IMR-90 (cell line): ENCODE measurements at regions not wholly inside any gene's neighbourhood (a gene's known extent, or its start where the extent isn't known, plus 50 kb on each side); places are given as distances from the start of the nearest gene placed in this dataset.

Experiments used
- ATAC-seq: fragments of 200-7000 bp; cut with Tn5 transposase; 2 replicates; pipeline ENCODE4 v1.9.1; 2020; ENCODE audit warnings: low read depth, mild to moderate bottlenecking, moderate library complexity
- BruUV-seq: library from RNA; stranded (reverse); fragments of 400-500 nt; replicated peaks from 2 replicates; lab custom pipeline; 2021; lab: Mats Ljungman, UMichigan
- CTCF ChIA-PET: fragments of 300-600 bp; formaldehyde crosslinking; extraction: SDS; loops from one replicate; lab custom pipeline; 2021; ENCODE audit warnings: antibody characterized with exemption; lab: Yijun Ruan, JAX
- POLR2A ChIA-PET: fragments of 300-600 bp; sonication (Branson Sonifier 250); formaldehyde crosslinking; loops from one replicate; lab custom pipeline; 2022; ENCODE audit warnings: antibody characterized with exemption; ENCODE audit not compliant: unreplicated experiment; lab: Charles Lee
- DNase-seq: peaks from one replicate; pipeline ENCODE4 v3.0.0; 2013
- H2AFZ ChIP-seq: replicated peaks from 2 replicates; pipeline ENCODE3; 2013; ENCODE audit warnings: low read length, mild to moderate bottlenecking; ENCODE audit not compliant: poor library complexity
- H2AK5ac ChIP-seq: 2 replicates; pipeline ENCODE4 v1.6.1; 2013; ENCODE audit warnings: low read depth, low read length, inconsistent platforms
- H2AK9ac ChIP-seq: replicated peaks from 2 replicates; pipeline ENCODE3; 2013; ENCODE audit warnings: mild to moderate bottlenecking, low read depth, low read length, moderate library complexity; ENCODE audit not compliant: poor library complexity
- H2BK120ac ChIP-seq: 2 replicates; pipeline ENCODE4 v1.6.1; 2013; ENCODE audit warnings: low read depth, low read length, inconsistent platforms
- H2BK15ac ChIP-seq: 3 replicates; pipeline ENCODE4 v1.6.1; 2013; ENCODE audit warnings: low read depth, low read length, inconsistent platforms
- H2BK20ac ChIP-seq: 2 replicates; pipeline ENCODE4 v1.6.1; 2013; ENCODE audit warnings: low read depth, mild to moderate bottlenecking, inconsistent platforms, low read length, moderate library complexity
- H2BK5ac ChIP-seq: 2 replicates; pipeline ENCODE4 v1.6.1; 2013; ENCODE audit warnings: mild to moderate bottlenecking, low read depth, low read length, inconsistent platforms; ENCODE audit not compliant: poor library complexity, severe bottlenecking
- H3K14ac ChIP-seq: replicated peaks from 2 replicates; pipeline ENCODE4 v1.6.1; 2013; ENCODE audit warnings: low read depth, low read length, inconsistent platforms
- H3K18ac ChIP-seq: 2 replicates; pipeline ENCODE4 v1.6.1; 2013; ENCODE audit warnings: low read depth, low read length, control low read depth
- H3K23ac ChIP-seq: 2 replicates; pipeline ENCODE4 v1.6.1; 2013; ENCODE audit warnings: low read depth, low read length, inconsistent platforms
- H3K27ac ChIP-seq: 2 replicates; pipeline ENCODE4 v1.5.1; 2013; ENCODE audit warnings: mild to moderate bottlenecking, control low read depth, low read length; ENCODE audit not compliant: insufficient read depth
- H3K27me3 ChIP-seq: 2 replicates; pipeline ENCODE4 v1.6.1; 2013; ENCODE audit warnings: low read length; ENCODE audit not compliant: control insufficient read depth, insufficient read depth
- H3K36me3 ChIP-seq: 2 replicates; pipeline ENCODE4 v1.6.1; 2013; ENCODE audit warnings: low read length, mixed read lengths; ENCODE audit not compliant: control insufficient read depth, insufficient read depth
- H3K4ac ChIP-seq: 2 replicates; pipeline ENCODE4 v1.6.1; 2013; ENCODE audit warnings: low read depth, low read length, inconsistent platforms
- H3K4me1 ChIP-seq: 2 replicates; pipeline ENCODE4 v1.6.1; 2013; ENCODE audit warnings: low read length, mixed read lengths; ENCODE audit not compliant: control insufficient read depth, insufficient read depth
- H3K4me2 ChIP-seq: 2 replicates; pipeline ENCODE4 v1.6.1; 2013; ENCODE audit warnings: low read depth, mild to moderate bottlenecking, control low read depth, low read length, moderate library complexity
- H3K4me3 ChIP-seq: 2 replicates; pipeline ENCODE4 v1.5.1; 2013; ENCODE audit warnings: low read depth, mild to moderate bottlenecking, control low read depth, low read length, moderate library complexity; ENCODE audit not compliant: insufficient read depth
- H3K56ac ChIP-seq: 2 replicates; pipeline ENCODE4 v1.6.1; 2013; ENCODE audit warnings: low read length, inconsistent platforms; ENCODE audit not compliant: insufficient read depth; ENCODE audit errors: extremely low read depth
- H3K79me1 ChIP-seq, 2 experiments: 2 replicates each; pipeline ENCODE4 v1.6.1; 2013; ENCODE audit warnings: low read length in 2 of 2, inconsistent platforms in 1 of 2, low read depth in 1 of 2
- H3K9ac ChIP-seq: 2 replicates; pipeline ENCODE4 v1.6.1; 2013; ENCODE audit warnings: low read depth, low read length, control low read depth
- H3K9me1 ChIP-seq: 2 replicates; pipeline ENCODE4 v1.6.1; 2013; ENCODE audit warnings: low read length, inconsistent platforms; ENCODE audit not compliant: insufficient read depth
- H3K9me3 ChIP-seq: 2 replicates; pipeline ENCODE4 v1.6.1; 2013; ENCODE audit warnings: low read length; ENCODE audit not compliant: control insufficient read depth, insufficient read depth
- H4K20me1 ChIP-seq: 2 replicates; pipeline ENCODE4 v1.6.1; 2013; ENCODE audit warnings: low read length, inconsistent platforms; ENCODE audit not compliant: insufficient read depth
- H4K5ac ChIP-seq: 2 replicates; pipeline ENCODE4 v1.6.1; 2013; ENCODE audit warnings: mild to moderate bottlenecking, low read depth, low read length, control low read depth
- H4K8ac ChIP-seq, 2 experiments: 2 replicates each; pipeline ENCODE4 v1.6.1; 2013; ENCODE audit warnings: low read depth in 2 of 2, low read length in 2 of 2, control low read depth in 1 of 2, inconsistent platforms in 1 of 2
- H4K91ac ChIP-seq: 2 replicates; pipeline ENCODE4 v1.6.1; 2013; ENCODE audit warnings: low read depth, low read length, inconsistent platforms; ENCODE audit not compliant: insufficient read depth
- BHLHE40 ChIP-seq: fragments of 150-350 bp; IDR thresholded peaks from 2 replicates; pipeline ENCODE4 v1.6.1; 2016; ENCODE audit warnings: mild to moderate bottlenecking, low read depth, low read length
- CEBPB ChIP-seq: IDR thresholded peaks from 2 replicates; pipeline ENCODE4 v1.6.1; 2012; ENCODE audit warnings: low read depth, low read length, improper control_type of control experiment
- CHD1 ChIP-seq: IDR thresholded peaks from 2 replicates; pipeline ENCODE4 v1.6.1; 2012; ENCODE audit warnings: low read depth, low read length, improper control_type of control experiment
- CTCF ChIP-seq: conservative IDR thresholded peaks from 2 replicates; pipeline ENCODE4 v1.5.1; 2012; ENCODE audit warnings: mild to moderate bottlenecking, low read depth, low read length, improper control_type of control experiment
- ELK1 ChIP-seq: fragments of 150-350 bp; IDR thresholded peaks from 2 replicates; pipeline ENCODE4 v1.6.1; 2016; ENCODE audit warnings: low read depth, mild to moderate bottlenecking, low read length, moderate library complexity, borderline replicate concordance
- FOS ChIP-seq: fragments of 150-350 bp; IDR thresholded peaks from 2 replicates; pipeline ENCODE4 v1.6.1; 2016; ENCODE audit warnings: low read depth, low read length
- MAFK ChIP-seq: IDR thresholded peaks from 2 replicates; pipeline ENCODE4 v1.6.1; 2012; ENCODE audit warnings: low read depth, low read length, improper control_type of control experiment
- MAZ ChIP-seq: IDR thresholded peaks from 2 replicates; pipeline ENCODE4 v1.6.1; 2012; ENCODE audit warnings: low read depth, mild to moderate bottlenecking, low read length, improper control_type of control experiment, moderate library complexity, borderline replicate concordance
- MXI1 ChIP-seq: IDR thresholded peaks from 2 replicates; pipeline ENCODE4 v1.6.1; 2012; ENCODE audit warnings: low read depth, mild to moderate bottlenecking, low read length, moderate library complexity, borderline replicate concordance
- NFE2L2 ChIP-seq: fragments of 150-350 bp; IDR thresholded peaks from 2 replicates; pipeline ENCODE4 v1.6.1; 2016; ENCODE audit warnings: low read depth, mild to moderate bottlenecking, low read length
- POLR2A ChIP-seq: IDR thresholded peaks from 2 replicates; pipeline ENCODE4 v1.6.1; 2012; ENCODE audit warnings: mild to moderate bottlenecking, low read depth, low read length
- RAD21 ChIP-seq: IDR thresholded peaks from 2 replicates; pipeline ENCODE4 v1.6.1; 2012; ENCODE audit warnings: low read length, improper control_type of control experiment
- RCOR1 ChIP-seq: IDR thresholded peaks from 2 replicates; pipeline ENCODE4 v1.6.1; 2012; ENCODE audit warnings: mild to moderate bottlenecking, low read length, improper control_type of control experiment; ENCODE audit not compliant: insufficient replicate concordance
- RFX5 ChIP-seq: IDR thresholded peaks from 2 replicates; pipeline ENCODE4 v1.8.0; 2012; ENCODE audit warnings: low read depth, mild to moderate bottlenecking, low read length, moderate library complexity
- SMC3 ChIP-seq: fragments of 150-350 bp; IDR thresholded peaks from 2 replicates; pipeline ENCODE4 v1.6.1; 2016; ENCODE audit warnings: low read depth, mild to moderate bottlenecking, antibody characterized with exemption, low read length, moderate library complexity
- USF2 ChIP-seq: fragments of 150-350 bp; IDR thresholded peaks from 2 replicates; pipeline ENCODE4 v1.6.1; 2017; ENCODE audit warnings: mild to moderate bottlenecking, antibody characterized with exemption, low read length, low read depth
- WGBS, 2 experiments: methylation state at CpG; one replicate each; pipeline versions ENCODE4 v1.1.5 to v1.1.7; 2013; ENCODE audit warnings: missing lambda C conversion rate in 2 of 2; ENCODE audit not compliant: insufficient read length in 1 of 2; ENCODE audit errors: extremely low coverage in 2 of 2; 5-methylcytosine and 5-hydroxymethylcytosine counted together
- dilution Hi-C: fragments of 300-500 bp; cut with HindIII; formaldehyde crosslinking; loops from one replicate; pipeline ENCODE4 v1.14.3; 2018; ENCODE audit warnings: low sequenced_read_pairs; ENCODE audit not compliant: unreplicated experiment
- in situ Hi-C: fragments of 300-500 bp; cut with MboI; formaldehyde crosslinking; loops from 3 replicates; pipeline ENCODE4 v1.14.3; 2019; ENCODE audit warnings: low sequenced_read_pairs, inconsistent platforms, mixed read lengths
- intact Hi-C: fragments of 100-400 bp; cut with micrococcal nuclease; formaldehyde crosslinking; loops from 2 replicates; pipeline ENCODE4 v1.10.0; 2022

GRCh38 chr4:92253550-92253949, 50.2 kb upstream of the GRID2 start:
- Histone ChIP-seq H3K18ac (no peak overlapping the region), H3K4me2 (no peak overlapping the region), H4K8ac (no peak overlapping the region), H2AFZ (no peak overlapping the region), H3K4me3 (no peak overlapping the region), H2BK20ac (no peak overlapping the region), H3K23ac (no peak overlapping the region), H2BK15ac (no peak overlapping the region), H3K27ac (no peak overlapping the region), H3K56ac (no peak overlapping the region), H4K5ac (no peak overlapping the region), H3K79me1 (no peaks in the 10 kb centered on the region), H3K4me1 (no peaks in the 10 kb centered on the region), H3K14ac (no peak overlapping the region), H2BK5ac (no peak overlapping the region), H4K20me1 (no peaks in the 10 kb centered on the region), H3K9me3 (peaks cover 2% of the 10 kb centered on the region; the same call in 1 of the 2 replicates), H3K4ac (no peak overlapping the region), H3K27me3 (no peaks in the 10 kb centered on the region; the same call in 1 of the 2 replicates), H3K9me1 (no peaks in the 10 kb centered on the region), H4K91ac (no peak overlapping the region), H2AK5ac (no peak overlapping the region), H2AK9ac (no peak overlapping the region), H2BK120ac (no peak overlapping the region), H3K9ac (no peak overlapping the region), H3K36me3 (no peaks in the 10 kb centered on the region)
- DNase-seq, result no peak
- CTCF ChIA-PET, result no interaction called here
- dilution Hi-C loops, result no loop called here
- intact Hi-C loops, result no loop called here
- in situ Hi-C loops, result no loop called here
- BruUV-seq, result no TSS peak
- POLR2A ChIA-PET, result no interaction called here
- WGBS, 2 experiments, result 100% methylated on average over 1 of the region's 1 CpG; no CpG with 5 or more reads in 1 of the 2 experiments
- TF ChIP-seq POLR2A (no peak), CHD1 (no peak), RCOR1 (no peak), NFE2L2 (no peak), BHLHE40 (no peak), MAZ (no peak), RFX5 (no peak), MAFK (no peak), USF2 (no peak), CEBPB (no peak), MXI1 (no peak), RAD21 (no peak), CTCF (no peak), FOS (no peak), ELK1 (no peak), SMC3 (no peak)
- no peak for ATAC-seq
